ENCODE measurements at regions not wholly inside any gene's neighbourhood (a gene's known extent, or its start where the extent isn't known, plus 50 kb on each side); places are given as distances from the start of the nearest gene placed in this dataset.

- TF ChIP-seq CTCF (IDR thresholded peaks at IDR 0.05) (no peak), POLR2A (IDR thresholded peaks at IDR 0.05) (no peak)
Measured at GRCh38 chr13:90498816-90499215, 848.7 kb upstream of the MIR17HG start.

Data from thyroid gland (tissue), 4 donors.